GM23248 (cell line): ENCODE measurements at regions not wholly inside any gene's neighbourhood (a gene's known extent, or its start where the extent isn't known, plus 50 kb on each side); places are given as distances from the start of the nearest gene placed in this dataset.

Experiments used
- EZH2 ChIP-seq: fragments of 200-600 bp; sonication (generic); IDR thresholded peaks from 2 replicates; pipeline ENCODE4 v1.6.1; 2018; ENCODE audit warnings: antibody characterized with exemption, mild to moderate bottlenecking; ENCODE audit not compliant: insufficient read depth, poor library complexity, severe bottlenecking
- EZH2phosphoT487 ChIP-seq: fragments of 200-600 bp; sonication (generic); IDR thresholded peaks from 2 replicates; pipeline ENCODE4 v1.6.1; 2018; ENCODE audit warnings: antibody characterized with exemption, moderate library complexity, mild to moderate bottlenecking, low read depth; ENCODE audit not compliant: insufficient read depth

DNA sequence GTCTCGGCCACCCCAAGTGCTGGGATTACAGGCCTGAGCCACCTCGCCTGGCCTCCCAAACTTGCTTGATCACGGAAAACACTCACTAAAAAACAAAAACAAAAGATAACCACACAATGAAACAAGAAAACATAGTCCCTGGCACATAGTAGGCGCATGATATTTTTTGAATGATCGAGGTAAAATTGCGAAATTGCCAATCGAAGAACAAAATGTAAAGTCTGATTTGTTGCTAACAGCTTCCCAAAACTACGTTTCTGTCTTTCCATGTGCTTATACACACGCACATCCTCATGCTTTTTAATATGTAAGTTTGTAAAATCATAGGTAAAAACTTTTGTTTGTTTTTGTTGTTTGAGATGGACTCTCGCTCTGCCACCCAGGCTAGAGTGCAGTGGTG is 168.5 kb upstream of the SALL4 start:
- no peak for TF ChIP-seq EZH2
- no peak for TF ChIP-seq EZH2phosphoT487
